GM21737 (cell line): ENCODE measurements at regions not wholly inside any gene's neighbourhood (a gene's known extent, or its start where the extent isn't known, plus 50 kb on each side); places are given as distances from the start of the nearest gene placed in this dataset.

Experiments used
- ATAC-seq: cut with Tn5 transposase; IDR thresholded peaks from one replicate; pipeline ENCODE4 v1.9.1; 2021; ENCODE audit warnings: mild to moderate bottlenecking, moderate library complexity; ENCODE audit not compliant: unreplicated experiment

DNA sequence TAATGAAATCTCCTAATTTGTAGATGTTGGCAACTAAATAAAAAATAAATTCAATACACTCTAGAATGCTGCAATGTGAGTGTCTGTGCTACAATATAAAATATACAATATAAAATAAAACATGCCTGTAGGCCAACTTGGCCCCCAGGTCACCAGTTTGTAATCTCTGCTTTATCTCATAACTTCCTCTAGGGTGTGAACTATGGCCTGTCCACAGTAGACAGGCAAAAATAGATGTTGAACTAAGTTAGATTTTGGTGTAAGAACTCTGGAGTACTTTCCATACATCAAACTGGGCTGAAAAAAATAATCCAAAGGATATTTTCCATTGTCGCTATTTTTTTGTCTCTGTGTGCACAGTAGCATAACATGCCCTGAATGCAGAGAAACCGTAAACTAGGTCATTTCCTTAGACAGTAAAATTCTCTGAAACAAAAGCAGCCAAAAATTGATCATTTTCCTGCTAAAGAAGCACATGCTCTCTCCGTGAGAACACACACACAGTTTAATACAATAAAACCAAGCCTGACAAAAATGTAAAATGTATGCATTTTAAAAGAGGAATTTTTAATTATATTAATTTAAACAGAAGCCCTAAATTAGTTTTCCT is 98.5 kb upstream of the ZFP64 start:
- no peak for ATAC-seq

DNA sequence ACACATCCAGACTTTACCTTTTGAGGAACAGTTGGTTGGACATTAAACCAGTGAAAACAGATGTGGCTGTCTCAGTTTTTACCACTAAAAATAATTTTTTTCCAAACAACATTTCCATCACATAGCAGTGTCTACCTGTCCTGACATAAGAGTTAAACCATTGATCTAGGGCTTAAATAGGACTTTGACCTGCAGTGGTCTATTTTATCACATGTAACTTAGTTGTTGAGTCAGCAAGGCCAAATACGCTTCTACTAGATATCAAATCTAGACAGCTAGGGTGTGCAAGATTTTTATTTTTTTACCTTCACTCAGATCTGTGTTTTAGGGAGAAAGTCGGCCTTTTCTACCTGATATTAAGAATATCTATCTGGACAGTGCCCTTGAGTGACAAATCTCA is 88.8 kb upstream of the ZFP64 start:
- no peak for ATAC-seq

DNA sequence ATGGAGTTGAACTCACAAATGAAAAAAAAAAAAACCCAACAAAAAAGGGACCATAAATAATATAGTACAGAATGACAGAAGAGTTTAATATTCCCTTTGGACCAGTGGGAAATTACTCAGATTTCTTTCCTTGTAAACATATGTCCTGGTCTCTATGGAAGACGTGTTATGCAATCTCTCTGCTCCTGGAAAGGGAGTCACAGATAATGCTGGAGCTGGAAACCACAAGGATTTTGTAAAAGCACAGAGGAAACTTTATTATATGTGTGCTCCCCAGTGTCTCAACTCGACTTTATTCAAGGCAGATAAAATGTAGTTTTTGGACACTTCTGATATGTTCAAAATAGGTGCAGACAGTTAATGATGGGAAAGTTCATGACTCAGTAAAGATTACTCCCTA is 88.1 kb upstream of the ZFP64 start:
- ATAC-seq, result no peak

DNA sequence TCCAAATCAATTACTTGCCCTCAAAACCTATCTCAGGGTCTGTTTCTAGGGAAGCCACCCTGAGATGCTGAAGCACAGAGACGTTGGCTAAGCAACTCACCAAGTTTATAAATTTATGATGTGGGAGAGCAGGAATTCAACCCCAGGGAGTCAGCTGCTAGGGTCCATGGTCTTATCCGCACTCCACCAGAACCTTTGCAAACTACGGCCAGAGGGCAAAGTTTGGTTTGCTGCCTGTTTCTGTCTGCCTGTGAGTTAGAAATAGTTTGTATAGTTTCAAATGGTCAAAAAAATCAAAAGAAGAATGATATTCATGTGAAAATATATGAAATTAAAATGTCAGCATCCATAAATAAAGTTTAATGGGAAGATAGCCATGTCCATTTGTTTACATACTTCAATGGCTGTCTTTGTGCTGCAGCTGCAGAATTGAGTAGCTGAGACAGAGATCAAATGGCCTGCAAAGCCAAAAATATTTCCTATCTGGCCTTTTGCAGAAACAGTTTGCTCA is 83.7 kb upstream of the ZFP64 start:
- no peak for ATAC-seq

DNA sequence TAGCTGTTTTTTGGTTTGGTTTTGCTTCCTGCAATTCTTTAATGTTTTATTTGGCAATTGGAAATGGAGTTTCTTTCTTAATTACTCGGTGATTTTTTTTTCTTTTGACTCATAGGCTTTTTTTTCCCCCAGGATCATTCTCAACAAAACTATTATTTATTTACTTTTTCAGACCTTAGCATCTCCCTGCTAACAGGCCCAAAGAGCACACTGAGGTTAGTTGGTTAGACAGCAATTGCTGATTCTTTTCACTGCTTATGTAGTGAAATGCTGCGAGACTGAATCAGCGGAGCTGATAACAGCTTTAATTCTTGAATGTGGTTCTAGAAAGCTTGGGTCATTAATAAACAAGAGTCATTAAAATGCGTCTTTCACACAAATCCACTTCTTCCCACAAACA is 79.1 kb upstream of the ZFP64 start:
- ATAC-seq, result no peak

DNA sequence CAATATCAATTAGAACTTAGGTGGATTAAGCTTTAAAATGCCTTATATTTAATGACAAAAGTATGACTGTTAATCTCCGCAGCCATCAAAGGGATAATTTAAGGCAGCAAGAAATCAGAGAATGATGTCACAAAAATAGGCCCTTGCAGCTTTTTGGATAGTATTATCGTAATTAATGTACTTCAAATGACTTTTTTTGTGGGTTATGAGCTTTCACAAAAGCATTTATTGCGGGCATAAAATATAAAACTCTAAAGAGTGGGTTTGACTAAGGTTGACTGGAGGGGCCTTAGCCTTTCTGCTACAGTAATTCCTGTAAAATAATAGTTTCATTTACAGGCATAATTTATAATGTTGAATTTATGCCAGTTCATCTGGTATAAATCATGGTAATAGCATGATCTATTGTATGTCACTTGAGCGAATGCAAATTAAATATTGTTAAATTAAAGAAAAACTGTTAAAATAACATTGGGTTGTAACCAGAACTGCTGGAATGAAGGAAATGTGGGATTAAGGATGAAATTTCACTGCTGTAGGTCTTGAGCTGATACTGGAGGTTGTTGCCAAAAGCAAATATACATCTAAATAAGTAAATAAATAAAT is 78.5 kb upstream of the ZFP64 start:
- no peak for ATAC-seq

DNA sequence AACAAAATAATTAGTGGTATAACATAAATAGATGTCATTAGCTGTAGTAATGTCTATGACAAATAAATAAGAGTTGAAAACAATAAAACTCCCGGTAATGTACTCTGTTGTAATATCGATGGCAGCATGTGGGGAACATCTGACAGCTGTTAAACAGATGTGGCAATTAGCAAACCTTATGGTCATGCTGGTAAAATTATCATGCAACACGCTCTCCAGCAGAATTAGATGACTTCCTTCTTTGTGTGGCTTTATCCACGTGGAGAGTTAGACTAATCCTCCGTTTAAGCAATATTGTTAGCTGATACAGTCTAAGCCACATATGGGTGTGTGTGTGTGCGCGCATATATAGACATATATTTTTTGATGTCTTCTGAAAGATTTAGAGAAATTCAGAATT is 77.7 kb upstream of the ZFP64 start:
- no peak for ATAC-seq

DNA sequence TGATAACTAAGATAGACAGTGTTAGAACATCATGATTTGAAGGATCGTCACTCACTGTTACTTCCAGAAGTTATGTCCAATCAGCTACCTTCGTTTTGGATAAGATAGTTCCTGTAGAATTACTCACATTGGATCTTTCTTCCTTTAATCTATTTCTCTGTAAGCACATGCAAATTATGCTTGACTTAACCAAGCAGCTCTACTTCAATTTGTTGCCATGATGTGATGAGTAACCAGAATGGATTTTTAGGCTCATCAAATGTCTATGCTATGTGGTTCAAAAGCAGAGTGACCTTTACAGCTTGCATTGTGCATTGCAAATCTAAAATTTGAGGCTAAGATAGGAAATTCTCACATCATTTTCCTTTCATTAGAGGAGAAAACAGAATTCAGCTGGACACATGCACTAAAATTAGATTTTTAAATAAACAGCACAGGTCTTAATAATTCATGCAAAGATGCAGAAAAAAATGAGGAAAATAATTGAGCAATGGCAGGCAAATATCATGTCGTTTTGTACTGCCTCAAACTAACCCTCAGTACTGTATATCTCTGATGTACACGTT is 76.7 kb upstream of the ZFP64 start:
- no peak for ATAC-seq

DNA sequence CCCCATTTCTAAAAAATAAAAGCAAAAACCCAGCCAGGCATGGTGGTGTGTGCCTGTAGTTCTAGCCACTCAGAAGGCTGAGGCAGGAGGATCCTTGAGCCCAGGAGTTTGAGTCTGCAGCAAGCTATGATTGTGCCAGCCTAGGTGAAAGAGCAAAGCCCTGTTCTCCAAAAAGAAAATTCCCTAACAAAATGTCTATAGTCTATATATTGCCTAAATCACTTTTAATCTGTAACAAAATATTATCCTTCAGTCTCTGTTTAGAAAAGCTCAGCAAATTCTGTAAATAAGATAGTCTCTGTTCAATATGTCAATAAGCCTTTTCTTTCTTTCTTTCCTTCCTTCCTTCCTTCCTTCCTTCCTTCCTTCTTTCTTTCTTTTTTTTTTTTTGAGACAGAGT is 75.8 kb upstream of the ZFP64 start:
- ATAC-seq, result no peak

DNA sequence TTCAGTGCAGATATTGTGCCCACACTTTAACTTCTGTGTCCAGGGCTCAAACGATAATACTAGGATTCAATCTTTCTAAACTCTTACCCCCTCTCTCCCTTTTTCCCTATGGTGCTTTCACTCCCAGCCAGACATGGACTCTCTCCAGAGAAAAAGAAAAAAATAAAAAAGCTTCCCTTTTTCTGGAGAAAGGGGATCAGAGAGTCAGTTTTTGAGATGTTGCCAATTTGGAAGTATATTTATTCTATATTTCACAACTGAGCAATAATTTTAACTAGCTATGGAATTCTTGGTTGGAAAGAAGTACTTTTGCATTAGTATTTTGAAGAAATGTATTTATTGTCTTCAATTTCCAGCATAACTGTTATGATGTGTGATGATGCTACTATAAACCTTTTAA is 72.2 kb upstream of the ZFP64 start:
- no peak for ATAC-seq

DNA sequence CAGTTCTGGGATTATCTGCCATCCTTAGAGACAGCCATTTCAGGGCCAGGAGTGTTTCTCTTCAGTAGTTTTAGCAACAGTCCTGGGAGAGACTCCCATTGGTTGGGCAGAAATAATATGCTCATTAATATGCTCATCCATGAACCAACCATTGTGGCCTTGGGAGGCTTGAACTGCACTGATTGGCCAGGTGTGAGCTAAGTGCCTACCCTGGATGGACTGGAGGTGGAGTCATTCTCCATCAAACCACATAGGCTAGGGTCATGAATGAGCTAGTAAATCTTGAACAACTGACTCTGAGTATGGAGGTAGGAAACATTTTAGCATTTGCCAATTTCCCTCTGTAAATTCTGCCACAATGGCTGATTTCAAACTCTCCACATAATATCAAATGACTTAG is 70.2 kb upstream of the ZFP64 start:
- no peak for ATAC-seq

DNA sequence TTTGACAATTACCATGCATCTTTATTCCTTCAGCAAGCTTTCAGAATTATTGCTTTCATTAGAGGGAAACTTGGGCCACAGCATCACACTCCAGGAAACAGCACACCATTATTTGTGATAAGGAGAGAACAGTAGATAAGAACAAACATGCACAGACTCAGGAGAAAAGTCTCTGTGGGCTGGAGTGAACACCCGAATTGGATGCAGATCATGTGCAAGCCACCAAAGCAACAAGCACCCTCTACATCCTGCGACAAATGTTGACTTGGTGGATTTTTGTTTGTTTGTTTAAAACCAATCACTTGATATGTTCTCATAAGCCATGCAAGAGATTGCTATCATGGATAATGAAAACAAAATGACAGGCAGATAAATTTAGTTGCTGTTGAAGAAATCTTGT is 67.7 kb upstream of the ZFP64 start:
- ATAC-seq, result no peak

DNA sequence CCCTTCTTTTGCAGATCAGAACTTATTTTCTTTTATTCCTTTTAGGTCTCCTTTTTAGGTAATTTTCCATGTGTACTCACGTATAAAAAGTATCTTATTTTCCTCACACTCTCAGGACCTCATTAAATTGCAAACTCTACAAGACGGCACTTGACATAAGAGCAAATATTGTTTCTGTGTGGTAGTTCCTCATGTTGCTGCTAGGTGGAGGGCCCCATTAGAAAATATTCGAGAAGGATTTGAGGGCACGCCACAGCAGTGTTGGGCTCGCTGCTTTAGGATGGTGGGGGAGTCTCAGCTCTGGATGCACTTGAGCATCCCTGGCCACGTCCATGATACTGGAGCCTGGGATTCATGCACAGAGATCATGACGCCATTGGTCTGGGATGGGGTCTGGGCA is 64.9 kb upstream of the ZFP64 start:
- ATAC-seq, result no peak

DNA sequence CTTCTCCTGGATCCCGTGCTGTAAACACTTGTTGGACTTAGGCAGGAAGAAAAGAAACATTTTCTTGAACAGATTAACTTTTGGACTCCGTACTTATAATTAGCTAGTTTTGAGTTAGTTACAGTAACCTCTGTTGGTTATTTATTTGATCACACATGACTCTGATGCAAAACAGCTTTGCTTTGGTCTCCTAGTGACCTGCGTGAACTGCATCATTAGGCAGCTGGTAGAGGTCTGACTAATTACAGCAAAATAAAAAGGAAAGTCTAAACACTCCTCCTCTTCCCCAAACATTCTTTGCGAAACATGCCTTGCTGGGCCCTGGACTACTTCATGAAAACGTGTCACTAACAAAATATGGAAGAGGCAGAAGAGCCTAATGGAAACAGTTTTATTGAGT is 61.1 kb upstream of the ZFP64 start:
- ATAC-seq, result no peak

DNA sequence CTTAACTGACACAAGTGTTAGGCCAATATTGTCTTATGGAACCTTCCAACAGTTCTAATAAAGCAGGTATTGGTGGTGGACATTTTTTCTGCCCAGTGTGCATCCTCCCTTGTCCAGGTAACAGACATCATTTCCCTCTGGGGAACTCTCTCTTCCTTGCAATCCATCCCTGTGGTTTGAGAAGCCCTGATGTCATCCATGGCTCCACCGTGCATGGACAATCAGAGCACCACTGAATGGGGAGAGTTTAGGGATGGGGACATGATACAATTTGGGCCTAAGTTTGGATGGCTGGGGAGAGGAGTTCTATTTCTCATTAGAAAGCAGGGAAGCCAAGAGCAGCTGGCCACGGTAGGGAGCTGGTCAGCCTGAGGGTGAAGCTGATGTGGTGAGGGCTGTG is 60.2 kb upstream of the ZFP64 start:
- ATAC-seq, result no peak

DNA sequence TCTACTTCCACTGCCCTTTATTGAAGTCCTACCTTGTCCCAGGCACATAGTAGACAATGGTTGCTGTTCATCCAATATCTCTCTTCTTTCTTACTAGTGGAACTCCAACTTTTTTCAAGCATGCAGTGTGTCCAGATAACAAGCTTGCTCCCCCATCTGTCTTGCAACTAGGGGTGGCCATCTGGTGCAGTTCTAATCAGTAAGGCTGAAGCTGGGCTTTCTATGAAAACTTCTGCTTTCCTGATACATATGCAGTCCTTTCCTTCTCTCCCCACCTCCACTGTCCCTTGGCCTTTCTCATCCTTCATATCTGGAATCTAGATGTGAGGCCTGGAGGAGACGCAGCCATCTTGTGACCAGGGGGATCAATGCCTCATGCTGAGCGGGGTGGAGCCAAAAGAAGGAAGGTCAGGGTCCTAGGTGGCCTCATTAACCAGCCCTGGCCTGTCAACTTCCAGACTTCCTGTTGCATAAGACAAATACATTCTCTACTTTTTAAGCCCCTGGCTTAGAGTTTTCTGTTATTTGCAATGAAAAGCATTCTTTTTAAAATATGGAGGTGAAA is 59.6 kb upstream of the ZFP64 start:
- no peak for ATAC-seq

DNA sequence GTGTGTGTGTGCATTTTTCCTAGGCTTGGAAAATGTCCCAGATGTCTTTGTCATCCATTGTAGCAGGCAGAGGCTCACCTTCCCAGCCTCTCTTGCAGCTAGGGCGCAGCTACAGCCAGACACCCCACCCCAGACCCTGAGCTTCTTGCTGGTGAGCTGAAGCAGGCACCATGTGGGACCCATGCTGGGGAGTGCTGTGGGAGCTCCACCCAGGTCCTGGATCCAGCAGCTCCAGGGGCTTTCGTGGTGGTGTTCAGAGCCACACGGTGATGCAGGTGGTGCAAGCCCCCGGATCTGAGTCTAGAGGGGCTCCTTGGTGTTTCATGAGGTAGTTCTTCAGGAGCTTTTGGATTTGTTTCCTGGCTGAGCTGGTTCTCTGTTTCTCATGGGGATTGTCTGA is 56.0 kb upstream of the ZFP64 start:
- ATAC-seq, result no peak

DNA sequence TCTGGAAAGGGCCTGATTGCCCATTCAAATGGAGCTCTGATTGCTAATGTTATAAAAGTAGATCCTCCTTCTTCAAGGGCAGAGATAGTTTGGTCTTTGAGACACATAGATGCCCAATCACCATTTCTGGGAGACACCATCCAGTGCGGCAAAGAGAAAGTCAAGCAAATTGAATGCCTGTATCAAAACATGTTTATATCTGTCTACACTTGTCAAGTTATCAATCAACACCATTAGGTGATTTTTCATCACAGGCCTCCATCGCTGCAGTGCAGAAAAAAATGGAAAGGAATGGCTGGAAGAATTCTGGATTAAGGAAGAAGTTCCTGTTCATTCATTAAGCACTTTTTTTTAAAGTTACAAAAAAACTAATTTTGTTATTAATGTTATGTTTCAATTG is 54.8 kb upstream of the ZFP64 start:
- ATAC-seq, result no peak

DNA sequence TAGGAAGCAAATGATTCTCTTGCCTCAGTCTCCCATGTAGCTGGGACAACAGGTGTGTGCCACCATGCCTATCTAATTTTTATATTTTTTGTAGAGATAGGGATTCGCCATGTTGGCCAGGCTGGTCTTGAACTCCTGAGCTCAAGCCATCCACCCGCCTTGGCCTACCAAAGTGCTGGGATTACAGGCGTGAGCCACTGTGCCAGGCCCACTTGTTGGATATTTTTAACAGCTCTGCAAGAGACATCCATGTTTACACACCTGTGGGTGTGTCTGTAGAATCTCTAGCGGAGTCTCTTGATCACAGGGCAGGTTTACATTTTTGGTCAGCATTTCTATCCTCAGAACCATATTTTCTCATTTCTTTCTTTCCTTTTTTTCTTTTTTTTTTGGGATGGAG is 53.1 kb upstream of the ZFP64 start:
- ATAC-seq, result no peak

DNA sequence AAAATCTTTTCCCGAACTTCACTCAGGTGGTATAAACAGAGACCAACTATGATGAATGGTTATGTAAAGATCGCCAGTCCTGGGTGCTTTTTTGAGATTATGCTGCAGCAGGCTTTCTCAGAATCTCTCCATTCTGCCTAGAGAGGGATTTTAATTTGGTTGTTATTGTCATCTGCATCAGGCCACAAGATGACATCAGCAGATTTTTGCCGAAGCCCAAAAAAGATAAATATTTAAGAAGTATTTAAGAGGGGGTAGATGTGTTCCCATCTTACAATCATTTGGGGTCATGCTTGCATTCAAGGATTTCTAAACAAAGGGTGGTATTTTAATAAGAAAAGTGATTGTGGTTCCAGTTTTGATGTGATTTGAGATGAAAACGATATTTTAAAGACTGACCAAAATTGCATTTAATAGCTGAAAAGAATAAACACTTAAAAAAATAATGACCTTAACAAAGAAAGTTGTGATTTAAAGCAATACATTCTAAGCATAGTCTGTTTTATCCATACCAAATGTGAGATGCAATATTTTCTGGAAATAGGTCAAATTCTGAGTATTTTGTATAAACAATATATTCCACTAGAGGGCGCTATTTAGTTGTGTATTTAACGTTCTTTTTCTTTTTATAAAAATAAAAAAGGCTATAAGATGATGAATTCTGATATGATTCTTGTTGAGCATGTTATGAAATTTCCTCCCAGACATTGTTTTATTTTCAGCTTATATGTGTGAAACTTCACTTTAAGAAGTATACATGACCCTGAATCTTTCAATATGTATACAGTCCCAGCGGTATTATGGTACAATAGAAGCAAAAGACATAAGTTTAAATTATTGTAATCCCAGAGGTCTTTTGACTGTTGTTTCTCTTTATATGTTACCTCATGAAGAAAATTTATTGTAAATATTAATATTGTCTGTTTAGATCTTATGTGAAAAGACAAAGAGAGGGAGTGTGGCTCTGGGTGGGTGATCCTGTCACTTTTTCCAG is 51.0 kb upstream of the ZFP64 start:
- ATAC-seq, result no peak
